ENCODE measurements at regions not wholly inside any gene's neighbourhood (a gene's known extent, or its start where the extent isn't known, plus 50 kb on each side); places are given as distances from the start of the nearest gene placed in this dataset.

GRCh38 chrY:18664559-18664958 is 109.0 kb downstream of the HSFY2 start:
- H3K27ac ChIP-seq, result no peak overlapping the region
- POLR2A ChIA-PET, result no interaction called here
- H3K4me3 ChIP-seq, result no peak overlapping the region
- no peak for ATAC-seq
- TF ChIP-seq HOXB13 (CRISPR knock-in tag; IDR thresholded peaks at IDR 0.05; ENCODE audit: low read depth), result no peak
- TF ChIP-seq EHMT2 (IDR thresholded peaks at IDR 0.05; ENCODE audit: low read depth), result no peak
- TF ChIP-seq FOXS1 (CRISPR knock-in tag; IDR thresholded peaks at IDR 0.05), result no peak
- TF ChIP-seq BCL3 (IDR thresholded peaks at IDR 0.05), result no peak
- TF ChIP-seq TP53 (CRISPR knock-in tag; IDR thresholded peaks at IDR 0.05), result no peak
- TF ChIP-seq REST (IDR thresholded peaks at IDR 0.05), result no peak
- no peak for TF ChIP-seq CBX8 (IDR thresholded peaks at IDR 0.05)
- no peak for TF ChIP-seq JUN (IDR thresholded peaks at IDR 0.05)
- TF ChIP-seq CHD4 (IDR thresholded peaks at IDR 0.05; ENCODE audit: borderline replicate concordance), result no peak
- no peak for TF ChIP-seq ELK1 (IDR thresholded peaks at IDR 0.05; ENCODE audit: low read depth, low read length)
- TF ChIP-seq HOXB5 (CRISPR knock-in tag; IDR thresholded peaks at IDR 0.05), result no peak
- no peak for TF ChIP-seq ZC3H11A (IDR thresholded peaks at IDR 0.05)
- TF ChIP-seq KDM1A (IDR thresholded peaks at IDR 0.05; ENCODE audit: low read depth), result no peak
- TF ChIP-seq PHF8 (IDR thresholded peaks at IDR 0.05; ENCODE audit: borderline replicate concordance, low read depth), result no peak
- no peak for TF ChIP-seq RARB (CRISPR knock-in tag; IDR thresholded peaks at IDR 0.05)
- CTCF ChIA-PET, result no interaction called here
- DNase-seq (ENCODE audit: low read depth in 1 of 2, low spot score in 1 of 2), result no peak
- no peak for FAIRE-seq
- H3K4me2 ChIP-seq, result no peak overlapping the region
- no peaks in the 10 kb centered on the region for H3K4me1 ChIP-seq
- H3K9me3 ChIP-seq, result no peaks in the 10 kb centered on the region
- WGBS (ENCODE audit: missing lambda C conversion rate), result 23% methylated on average over 2 of the region's 2 CpGs

GRCh38 chrY:18669790-18670189 is 103.7 kb downstream of the HSFY2 start:
- ChIA-PET CTCF (no interaction called here), POLR2A (no interaction called here)
- H3K4me3 ChIP-seq, result no peak overlapping the region
- no peak for FAIRE-seq
- TF ChIP-seq RAD21 (conservative IDR thresholded peaks at IDR 0.05 in 1 of 2, IDR thresholded peaks at IDR 0.05 in 1 of 2) (peak; percentile 54 to 58), CTCF (IDR thresholded peaks at IDR 0.05) (peak; percentile 46), SMC3 (IDR thresholded peaks at IDR 0.05) (peak; percentile 33; the same call in 1 of the 3 replicates), KDM5A (IDR thresholded peaks at IDR 0.05) (no peak)
- 15% methylated on average over 6 of the region's 6 CpGs for WGBS (ENCODE audit: missing lambda C conversion rate)
- H3K9me3 ChIP-seq, result no peaks in the 10 kb centered on the region
- peak; percentile 1 to 41 for DNase-seq (ENCODE audit: low read depth in 1 of 2, low spot score in 1 of 2)
- no peak overlapping the region for H3K4me2 ChIP-seq
- H3K27ac ChIP-seq, result no peak overlapping the region
- no peaks in the 10 kb centered on the region for H3K4me1 ChIP-seq
- peak in 1 of 2 experiments; percentile 69; a peak in 3 of 6 replicates for ATAC-seq
